ENCODE measurements at regions not wholly inside any gene's neighbourhood (a gene's known extent, or its start where the extent isn't known, plus 50 kb on each side); places are given as distances from the start of the nearest gene placed in this dataset.

GRCh38 chr1:177360791-177361190 is 190.0 kb downstream of the BRINP2 start:
- H3K9me3 ChIP-seq (ENCODE audit: insufficient read depth, low read depth, low read length), result no peaks in the 10 kb centered on the region
- H3K4me2 ChIP-seq (ENCODE audit: low read depth, low read length, poor library complexity, severe bottlenecking), result no peak overlapping the region
- no peak overlapping the region for H2AFZ ChIP-seq (ENCODE audit: low read length)
- TF ChIP-seq EZH2phosphoT487 (IDR thresholded peaks at IDR 0.05; ENCODE audit: borderline replicate concordance), result no peak
- no peaks in the 10 kb centered on the region for H3K9me2 ChIP-seq (replicated peaks; ENCODE audit: low read depth, low read length)
- no peak overlapping the region for H3K4me3 ChIP-seq (ENCODE audit: low read length, poor library complexity, severe bottlenecking)
- H3K4me1 ChIP-seq (ENCODE audit: insufficient read depth, low read length, poor library complexity, severe bottlenecking), result no peaks in the 10 kb centered on the region
- no peaks in the 10 kb centered on the region for H3K27me3 ChIP-seq (ENCODE audit: insufficient read depth, low read length, poor library complexity, severe bottlenecking)
- no peaks in the 10 kb centered on the region for H4K20me1 ChIP-seq (ENCODE audit: insufficient read depth, low read length, poor library complexity, severe bottlenecking)
- no peaks in the 10 kb centered on the region for H3F3A ChIP-seq (ENCODE audit: low read depth)
- no peaks in the 10 kb centered on the region for H3K79me2 ChIP-seq (ENCODE audit: insufficient read depth, low read length)
- no peaks in the 10 kb centered on the region for H3K36me3 ChIP-seq (ENCODE audit: insufficient read depth, low read length)
- H3K9ac ChIP-seq (ENCODE audit: low read depth, low read length, poor library complexity, severe bottlenecking), result no peak overlapping the region

GRCh38 chr1:177356674-177357435 is 186.1 kb downstream of the BRINP2 start:
- TF ChIP-seq CTCF (conservative IDR thresholded peaks at IDR 0.05; ENCODE audit: low read length) (no peak), EZH2phosphoT487 (IDR thresholded peaks at IDR 0.05; ENCODE audit: borderline replicate concordance) (no peak)
- Histone ChIP-seq H2AFZ (ENCODE audit: low read length) (no peak overlapping the region), H3K4me1 (ENCODE audit: insufficient read depth, low read length, poor library complexity, severe bottlenecking) (no peaks in the 10 kb centered on the region), H3K4me3 (ENCODE audit: low read length, poor library complexity, severe bottlenecking) (no peak overlapping the region), H3F3A (ENCODE audit: low read depth) (no peaks in the 10 kb centered on the region), H4K20me1 (ENCODE audit: insufficient read depth, low read length, poor library complexity, severe bottlenecking) (no peaks in the 10 kb centered on the region), H3K27me3 (ENCODE audit: insufficient read depth, low read length, poor library complexity, severe bottlenecking) (no peaks in the 10 kb centered on the region), H3K79me2 (ENCODE audit: insufficient read depth, low read length) (no peaks in the 10 kb centered on the region), H3K9me2 (replicated peaks; ENCODE audit: low read depth, low read length) (no peaks in the 10 kb centered on the region), H3K9me3 (ENCODE audit: insufficient read depth, low read depth, low read length) (no peaks in the 10 kb centered on the region), H3K36me3 (ENCODE audit: insufficient read depth, low read length) (no peaks in the 10 kb centered on the region), H3K9ac (ENCODE audit: low read depth, low read length, poor library complexity, severe bottlenecking) (no peak overlapping the region), H3K4me2 (ENCODE audit: low read depth, low read length, poor library complexity, severe bottlenecking) (no peak overlapping the region)

GRCh38 chr1:177355575-177355974 is 184.8 kb downstream of the BRINP2 start:
- H3K9ac ChIP-seq (ENCODE audit: low read depth, low read length, poor library complexity, severe bottlenecking), result no peak overlapping the region
- H3K4me3 ChIP-seq (ENCODE audit: low read length, poor library complexity, severe bottlenecking), result no peak overlapping the region
- no peaks in the 10 kb centered on the region for H3K9me3 ChIP-seq (ENCODE audit: insufficient read depth, low read depth, low read length)
- no peaks in the 10 kb centered on the region for H3K36me3 ChIP-seq (ENCODE audit: insufficient read depth, low read length)
- H3K79me2 ChIP-seq (ENCODE audit: insufficient read depth, low read length), result no peaks in the 10 kb centered on the region
- H2AFZ ChIP-seq (ENCODE audit: low read length), result no peak overlapping the region
- TF ChIP-seq EZH2phosphoT487 (IDR thresholded peaks at IDR 0.05; ENCODE audit: borderline replicate concordance) (no peak), CTCF (conservative IDR thresholded peaks at IDR 0.05; ENCODE audit: low read length) (peak; percentile 65)
- H3F3A ChIP-seq (ENCODE audit: low read depth), result no peaks in the 10 kb centered on the region
- no peaks in the 10 kb centered on the region for H4K20me1 ChIP-seq (ENCODE audit: insufficient read depth, low read length, poor library complexity, severe bottlenecking)
- no peaks in the 10 kb centered on the region for H3K27me3 ChIP-seq (ENCODE audit: insufficient read depth, low read length, poor library complexity, severe bottlenecking)
- H3K4me1 ChIP-seq (ENCODE audit: insufficient read depth, low read length, poor library complexity, severe bottlenecking), result no peaks in the 10 kb centered on the region
- H3K9me2 ChIP-seq (replicated peaks; ENCODE audit: low read depth, low read length), result no peaks in the 10 kb centered on the region
- no peak overlapping the region for H3K4me2 ChIP-seq (ENCODE audit: low read depth, low read length, poor library complexity, severe bottlenecking)

GRCh38 chr1:177354247-177354646 is 183.5 kb downstream of the BRINP2 start:
- Histone ChIP-seq H3K9me3 (ENCODE audit: insufficient read depth, low read depth, low read length) (no peaks in the 10 kb centered on the region), H3F3A (ENCODE audit: low read depth) (no peaks in the 10 kb centered on the region), H3K79me2 (ENCODE audit: insufficient read depth, low read length) (no peaks in the 10 kb centered on the region), H3K4me2 (ENCODE audit: low read depth, low read length, poor library complexity, severe bottlenecking) (no peak overlapping the region), H3K9me2 (replicated peaks; ENCODE audit: low read depth, low read length) (no peaks in the 10 kb centered on the region), H3K36me3 (ENCODE audit: insufficient read depth, low read length) (no peaks in the 10 kb centered on the region), H2AFZ (ENCODE audit: low read length) (no peak overlapping the region), H3K4me3 (ENCODE audit: low read length, poor library complexity, severe bottlenecking) (no peak overlapping the region), H3K9ac (ENCODE audit: low read depth, low read length, poor library complexity, severe bottlenecking) (no peak overlapping the region), H3K4me1 (ENCODE audit: insufficient read depth, low read length, poor library complexity, severe bottlenecking) (no peaks in the 10 kb centered on the region), H4K20me1 (ENCODE audit: insufficient read depth, low read length, poor library complexity, severe bottlenecking) (no peaks in the 10 kb centered on the region), H3K27me3 (ENCODE audit: insufficient read depth, low read length, poor library complexity, severe bottlenecking) (no peaks in the 10 kb centered on the region)
- TF ChIP-seq CTCF (conservative IDR thresholded peaks at IDR 0.05; ENCODE audit: low read length) (no peak), EZH2phosphoT487 (IDR thresholded peaks at IDR 0.05; ENCODE audit: borderline replicate concordance) (no peak)
